ENCODE measurements at regions not wholly inside any gene's neighbourhood (a gene's known extent, or its start where the extent isn't known, plus 50 kb on each side); places are given as distances from the start of the nearest gene placed in this dataset.

DNA sequence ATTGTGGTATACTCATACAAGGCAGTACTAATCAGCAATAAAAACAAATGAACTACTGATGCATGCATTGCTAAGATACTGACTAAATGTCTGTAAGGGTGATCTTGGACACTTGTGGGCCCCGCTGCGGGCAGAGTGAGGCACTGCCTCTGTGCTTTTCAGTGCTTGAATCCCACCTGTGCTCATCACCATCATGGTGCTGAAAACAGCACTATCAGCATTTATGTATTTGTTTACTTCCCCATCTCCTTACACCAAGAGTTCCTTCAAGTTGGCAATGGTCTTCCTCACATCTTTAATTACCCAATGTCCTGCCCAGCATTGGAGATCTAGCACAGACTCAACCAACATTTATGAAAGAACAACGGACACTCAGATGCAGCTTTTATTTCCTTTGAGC is 193.7 kb upstream of the RFC3 start:
- no peaks in the 10 kb centered on the region for H3K4me1 ChIP-seq (ENCODE audit: control insufficient read depth in 1 of 2, insufficient read depth in 2 of 2, low read length in 2 of 2)
- no peaks in the 10 kb centered on the region for H3K79me2 ChIP-seq (ENCODE audit: control insufficient read depth, insufficient read depth, low read length, poor library complexity)
- no peak overlapping the region for H3K23ac ChIP-seq (ENCODE audit: low read length)
- H4K8ac ChIP-seq (ENCODE audit: low read depth, low read length), result no peak overlapping the region
- H2AFZ ChIP-seq (ENCODE audit: insufficient read depth, low read length, poor library complexity), result no peak overlapping the region
- H3K4me2 ChIP-seq (ENCODE audit: low read length), result no peak overlapping the region
- H3K9me3 ChIP-seq (ENCODE audit: insufficient read depth, low read depth, low read length), result no peaks in the 10 kb centered on the region
- no peaks in the 10 kb centered on the region for H3K27me3 ChIP-seq (ENCODE audit: insufficient read depth, low read length)
- H3K4me3 ChIP-seq (ENCODE audit: low read depth, low read length), result no peak overlapping the region
- H2BK5ac ChIP-seq (ENCODE audit: low read depth, low read length, poor library complexity), result no peak overlapping the region
- H4K91ac ChIP-seq (ENCODE audit: low read depth, low read length), result no peak overlapping the region
- no peak for DNase-seq
- no peak overlapping the region for H3K27ac ChIP-seq (ENCODE audit: low read depth, low read length)
- no peak overlapping the region for H2BK120ac ChIP-seq (ENCODE audit: insufficient read depth, low read length, poor library complexity)
- H3K14ac ChIP-seq (ENCODE audit: low read length), result no peak overlapping the region
- H3K79me1 ChIP-seq (ENCODE audit: low read length), result no peaks in the 10 kb centered on the region
- no peaks in the 10 kb centered on the region for H3K36me3 ChIP-seq (ENCODE audit: control insufficient read depth in 1 of 2, insufficient read depth in 2 of 2, low read length in 2 of 2)
- no peak overlapping the region for H3K4ac ChIP-seq (ENCODE audit: low read depth, low read length)
- no peak overlapping the region for H3K9ac ChIP-seq (ENCODE audit: low read length)
- H2BK12ac ChIP-seq (ENCODE audit: low read length), result no peak overlapping the region
- no peak overlapping the region for H4K12ac ChIP-seq (ENCODE audit: low read depth, low read length)
- H2AK5ac ChIP-seq (ENCODE audit: low read length), result no peak overlapping the region
- no peak overlapping the region for H3K18ac ChIP-seq (ENCODE audit: low read length)
- no CpG with 5 or more reads among the region's 3 CpGs for WGBS (ENCODE audit: extremely low coverage, insufficient coverage, insufficient read length)

DNA sequence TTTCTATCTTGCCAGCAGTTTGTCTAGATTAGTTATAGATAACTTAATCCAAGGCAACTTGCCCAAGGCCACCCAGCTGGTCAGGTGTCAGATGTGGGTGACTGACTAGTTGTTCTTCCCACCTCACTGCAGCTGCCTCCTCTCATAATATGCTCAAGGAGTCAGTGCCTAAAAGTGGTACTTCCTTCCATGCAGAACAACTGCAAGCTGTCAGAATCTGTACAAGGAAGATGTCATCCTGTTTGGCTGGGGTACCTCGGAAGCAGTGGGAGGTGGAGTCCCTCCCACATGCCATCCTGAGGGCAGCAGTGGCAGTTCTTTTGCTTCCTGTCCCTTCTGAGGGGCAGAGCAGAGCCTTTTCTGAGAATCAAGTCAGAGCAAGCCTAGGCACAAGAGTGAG is 193.2 kb upstream of the RFC3 start:
- H2BK12ac ChIP-seq (ENCODE audit: low read length), result no peak overlapping the region
- H2BK120ac ChIP-seq (ENCODE audit: insufficient read depth, low read length, poor library complexity), result no peak overlapping the region
- no peak overlapping the region for H4K91ac ChIP-seq (ENCODE audit: low read depth, low read length)
- no peak overlapping the region for H3K14ac ChIP-seq (ENCODE audit: low read length)
- no peaks in the 10 kb centered on the region for H3K36me3 ChIP-seq (ENCODE audit: control insufficient read depth in 1 of 2, insufficient read depth in 2 of 2, low read length in 2 of 2)
- no peaks in the 10 kb centered on the region for H3K9me3 ChIP-seq (ENCODE audit: insufficient read depth, low read depth, low read length)
- H2AFZ ChIP-seq (ENCODE audit: insufficient read depth, low read length, poor library complexity), result no peak overlapping the region
- H3K4me1 ChIP-seq (ENCODE audit: control insufficient read depth in 1 of 2, insufficient read depth in 2 of 2, low read length in 2 of 2), result no peaks in the 10 kb centered on the region
- H3K79me1 ChIP-seq (ENCODE audit: low read length), result no peaks in the 10 kb centered on the region
- H3K18ac ChIP-seq (ENCODE audit: low read length), result no peak overlapping the region
- no peak overlapping the region for H3K4me2 ChIP-seq (ENCODE audit: low read length)
- DNase-seq, result no peak
- H3K79me2 ChIP-seq (ENCODE audit: control insufficient read depth, insufficient read depth, low read length, poor library complexity), result no peaks in the 10 kb centered on the region
- H3K27me3 ChIP-seq (ENCODE audit: insufficient read depth, low read length), result no peaks in the 10 kb centered on the region
- WGBS (ENCODE audit: extremely low coverage, insufficient coverage, insufficient read length), result no CpG with 5 or more reads among the region's 1 CpG
- no peak overlapping the region for H4K8ac ChIP-seq (ENCODE audit: low read depth, low read length)
- H3K23ac ChIP-seq (ENCODE audit: low read length), result no peak overlapping the region
- H3K4ac ChIP-seq (ENCODE audit: low read depth, low read length), result no peak overlapping the region
- no peak overlapping the region for H3K4me3 ChIP-seq (ENCODE audit: low read depth, low read length)
- H4K12ac ChIP-seq (ENCODE audit: low read depth, low read length), result no peak overlapping the region
- H2BK5ac ChIP-seq (ENCODE audit: low read depth, low read length, poor library complexity), result no peak overlapping the region
- no peak overlapping the region for H2AK5ac ChIP-seq (ENCODE audit: low read length)
- H3K9ac ChIP-seq (ENCODE audit: low read length), result no peak overlapping the region
- H3K27ac ChIP-seq (ENCODE audit: low read depth, low read length), result no peak overlapping the region

- DNase-seq, result no peak
- no peak overlapping the region for H4K8ac ChIP-seq (ENCODE audit: low read depth, low read length)
- no peak overlapping the region for H2BK5ac ChIP-seq (ENCODE audit: low read depth, low read length, poor library complexity)
Measured at GRCh38 chr13:33626407-33626806, 191.5 kb upstream of the RFC3 start.

DNA sequence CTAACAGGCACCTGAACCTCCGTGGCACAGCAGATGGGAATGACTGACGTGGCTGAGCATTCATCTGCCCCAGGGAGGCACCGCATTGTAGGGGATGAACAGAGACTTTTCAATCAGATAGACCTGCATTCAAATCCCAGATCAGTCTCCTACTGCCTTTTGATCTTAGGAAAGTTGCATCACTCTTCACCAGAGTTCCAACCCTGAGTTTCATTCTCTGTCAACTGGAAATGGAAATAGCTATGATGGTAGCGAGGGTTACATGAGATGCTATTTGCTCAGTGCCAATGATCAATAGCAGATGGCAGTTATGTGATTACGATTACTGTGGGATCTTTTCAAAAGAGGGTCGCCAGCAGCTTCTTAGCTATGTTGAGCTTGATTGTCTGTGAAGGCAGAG is 189.3 kb upstream of the RFC3 start:
- Histone ChIP-seq H4K8ac (ENCODE audit: low read depth, low read length) (no peak overlapping the region), H3K4me1 (ENCODE audit: control insufficient read depth in 1 of 2, insufficient read depth in 2 of 2, low read length in 2 of 2) (no peaks in the 10 kb centered on the region), H3K4me2 (ENCODE audit: low read length) (no peak overlapping the region), H3K79me1 (ENCODE audit: low read length) (no peaks in the 10 kb centered on the region), H3K4me3 (ENCODE audit: low read depth, low read length) (no peak overlapping the region), H3K36me3 (ENCODE audit: control insufficient read depth in 1 of 2, insufficient read depth in 2 of 2, low read length in 2 of 2) (no peaks in the 10 kb centered on the region), H3K27ac (ENCODE audit: low read depth, low read length) (no peak overlapping the region), H2BK12ac (ENCODE audit: low read length) (no peak overlapping the region), H3K18ac (ENCODE audit: low read length) (no peak overlapping the region), H2AK5ac (ENCODE audit: low read length) (no peak overlapping the region), H3K9ac (ENCODE audit: low read length) (no peak overlapping the region), H4K12ac (ENCODE audit: low read depth, low read length) (no peak overlapping the region), H3K14ac (ENCODE audit: low read length) (no peak overlapping the region), H4K91ac (ENCODE audit: low read depth, low read length) (no peak overlapping the region), H2BK5ac (ENCODE audit: low read depth, low read length, poor library complexity) (no peak overlapping the region), H3K9me3 (ENCODE audit: insufficient read depth, low read depth, low read length) (no peaks in the 10 kb centered on the region), H3K4ac (ENCODE audit: low read depth, low read length) (no peak overlapping the region), H3K23ac (ENCODE audit: low read length) (no peak overlapping the region), H3K27me3 (ENCODE audit: insufficient read depth, low read length) (no peaks in the 10 kb centered on the region), H2AFZ (ENCODE audit: insufficient read depth, low read length, poor library complexity) (no peak overlapping the region), H3K79me2 (ENCODE audit: control insufficient read depth, insufficient read depth, low read length, poor library complexity) (no peaks in the 10 kb centered on the region), H2BK120ac (ENCODE audit: insufficient read depth, low read length, poor library complexity) (no peak overlapping the region)
- DNase-seq, result no peak
- no CpG with 5 or more reads among the region's 6 CpGs for WGBS (ENCODE audit: extremely low coverage, insufficient coverage, insufficient read length)

More at GRCh38 chr13:33626407-33626806, 191.5 kb upstream of the RFC3 start:
- Histone ChIP-seq H3K14ac (ENCODE audit: low read length) (no peak overlapping the region), H2BK120ac (ENCODE audit: insufficient read depth, low read length, poor library complexity) (no peak overlapping the region), H2AK5ac (ENCODE audit: low read length) (no peak overlapping the region), H3K9me3 (ENCODE audit: insufficient read depth, low read depth, low read length) (no peaks in the 10 kb centered on the region), H4K91ac (ENCODE audit: low read depth, low read length) (no peak overlapping the region), H3K27me3 (ENCODE audit: insufficient read depth, low read length) (no peaks in the 10 kb centered on the region), H4K12ac (ENCODE audit: low read depth, low read length) (no peak overlapping the region), H3K4me2 (ENCODE audit: low read length) (no peak overlapping the region), H3K4me3 (ENCODE audit: low read depth, low read length) (no peak overlapping the region), H3K79me2 (ENCODE audit: control insufficient read depth, insufficient read depth, low read length, poor library complexity) (no peaks in the 10 kb centered on the region), H2BK12ac (ENCODE audit: low read length) (no peak overlapping the region), H3K4ac (ENCODE audit: low read depth, low read length) (no peak overlapping the region), H3K27ac (ENCODE audit: low read depth, low read length) (no peak overlapping the region), H3K23ac (ENCODE audit: low read length) (no peak overlapping the region), H3K79me1 (ENCODE audit: low read length) (no peaks in the 10 kb centered on the region), H2AFZ (ENCODE audit: insufficient read depth, low read length, poor library complexity) (no peak overlapping the region), H3K9ac (ENCODE audit: low read length) (no peak overlapping the region), H3K36me3 (ENCODE audit: control insufficient read depth in 1 of 2, insufficient read depth in 2 of 2, low read length in 2 of 2) (no peaks in the 10 kb centered on the region), H3K18ac (ENCODE audit: low read length) (no peak overlapping the region), H3K4me1 (ENCODE audit: control insufficient read depth in 1 of 2, insufficient read depth in 2 of 2, low read length in 2 of 2) (no peaks in the 10 kb centered on the region)

Measured in trophoblast cell (in vitro differentiated cells and primary cell).